Uterus (tissue), 2 donors: ENCODE measurements at regions not wholly inside any gene's neighbourhood (a gene's known extent, or its start where the extent isn't known, plus 50 kb on each side); places are given as distances from the start of the nearest gene placed in this dataset.

Source experiments
- POLR2A ChIP-seq, 2 donors: fragments of 450-650 bp; IDR thresholded peaks; one replicate each; pipeline ENCODE4 v1.6.1; 2016; ENCODE audit warnings: antibody characterized with exemption in 2 of 2, mild to moderate bottlenecking in 1 of 2, moderate library complexity in 1 of 2
- TF ChIP-seq, protein P1 (sequence below), 4 experiments: fragments of 200-600 bp in 2 of 4; fragments of 450-650 bp in 2 of 4; sonication (generic) in 2 of 4; IDR thresholded peaks; one replicate each; pipeline ENCODE4 v1.5.1; 2016 to 2019; ENCODE audit warnings: antibody characterized with exemption in 4 of 4, mild to moderate bottlenecking in 2 of 4, moderate library complexity in 1 of 4

DNA sequence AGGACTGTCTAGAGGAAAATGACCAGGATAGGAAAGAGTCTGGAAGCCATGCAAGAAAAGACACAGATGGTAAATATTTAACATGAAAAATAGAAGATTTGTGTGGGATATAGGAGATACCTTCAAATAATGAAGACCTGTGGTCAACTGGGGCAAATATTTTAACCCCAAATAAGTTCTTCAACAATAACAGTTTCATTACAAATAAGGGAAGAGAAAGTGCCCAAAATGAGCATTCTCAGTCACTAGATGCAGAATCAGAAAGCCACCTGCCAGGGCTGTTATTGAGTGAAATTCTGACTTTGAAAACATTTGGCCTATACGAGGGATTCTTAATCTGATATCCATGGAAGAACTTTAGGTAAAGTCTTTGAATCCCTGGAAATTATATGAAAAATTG lies 231.2 kb upstream of the PLEKHG7 start:
- TF ChIP-seq, protein P1, sequence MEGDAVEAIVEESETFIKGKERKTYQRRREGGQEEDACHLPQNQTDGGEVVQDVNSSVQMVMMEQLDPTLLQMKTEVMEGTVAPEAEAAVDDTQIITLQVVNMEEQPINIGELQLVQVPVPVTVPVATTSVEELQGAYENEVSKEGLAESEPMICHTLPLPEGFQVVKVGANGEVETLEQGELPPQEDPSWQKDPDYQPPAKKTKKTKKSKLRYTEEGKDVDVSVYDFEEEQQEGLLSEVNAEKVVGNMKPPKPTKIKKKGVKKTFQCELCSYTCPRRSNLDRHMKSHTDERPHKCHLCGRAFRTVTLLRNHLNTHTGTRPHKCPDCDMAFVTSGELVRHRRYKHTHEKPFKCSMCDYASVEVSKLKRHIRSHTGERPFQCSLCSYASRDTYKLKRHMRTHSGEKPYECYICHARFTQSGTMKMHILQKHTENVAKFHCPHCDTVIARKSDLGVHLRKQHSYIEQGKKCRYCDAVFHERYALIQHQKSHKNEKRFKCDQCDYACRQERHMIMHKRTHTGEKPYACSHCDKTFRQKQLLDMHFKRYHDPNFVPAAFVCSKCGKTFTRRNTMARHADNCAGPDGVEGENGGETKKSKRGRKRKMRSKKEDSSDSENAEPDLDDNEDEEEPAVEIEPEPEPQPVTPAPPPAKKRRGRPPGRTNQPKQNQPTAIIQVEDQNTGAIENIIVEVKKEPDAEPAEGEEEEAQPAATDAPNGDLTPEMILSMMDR (IDR thresholded peaks at IDR 0.05): no peak
- TF ChIP-seq POLR2A (IDR thresholded peaks at IDR 0.05): no peak
